B cell (primary cell): ENCODE measurements at regions not wholly inside any gene's neighbourhood (a gene's known extent, or its start where the extent isn't known, plus 50 kb on each side); places are given as distances from the start of the nearest gene placed in this dataset.

Experiments used
- ATAC-seq: fragments of 200-7000 bp; cut with Tn5 transposase; one replicate; pipeline ENCODE4 v1.10.0; 2021; ENCODE audit warnings: low read depth, mild to moderate bottlenecking, moderate number of reproducible peaks, moderate library complexity
- CTCF ChIA-PET: fragments of 350-600 bp; sonication (Branson Sonifier 250); formaldehyde crosslinking; loops from one replicate; lab custom pipeline; 2021; ENCODE audit warnings: antibody characterized with exemption, inconsistent platforms; lab: Charles Lee
- POLR2A ChIA-PET: fragments of 350-600 bp; sonication (Branson Sonifier 250); formaldehyde crosslinking; loops from one replicate; lab custom pipeline; 2021; ENCODE audit warnings: antibody characterized with exemption; lab: Charles Lee
- DNase-seq: peaks from one replicate; pipeline ENCODE4 v3.0.0; 2013
- H2AFZ ChIP-seq: 2 replicates; pipeline ENCODE4 v1.6.1; 2012; ENCODE audit warnings: mild to moderate bottlenecking, low read depth, low read length; ENCODE audit not compliant: insufficient read depth, poor library complexity, severe bottlenecking
- H3K27ac ChIP-seq, 2 donors: 1 replicate in 1 of 2; 2 replicates in 1 of 2; pipeline ENCODE4 v1.5.1; 2012 to 2013; ENCODE audit warnings: low read length in 2 of 2, mild to moderate bottlenecking in 2 of 2, moderate library complexity in 1 of 2
- H3K27me3 ChIP-seq, 4 experiments: fragments of 200-600 bp in 1 of 4; sonication (generic) in 1 of 4; replicated peaks in 1 of 4; 1 replicate in 2 of 4; 2 replicates in 2 of 4; pipeline versions ENCODE4 v1.6.1 to v1.7.0; 2013 to 2016; ENCODE audit warnings: low read length in 3 of 4, mild to moderate bottlenecking in 2 of 4, mixed read lengths in 1 of 4, moderate library complexity in 1 of 4; ENCODE audit not compliant: insufficient read depth in 4 of 4, control insufficient read depth in 3 of 4; ENCODE audit errors: control extremely low read depth in 1 of 4
- H3K36me3 ChIP-seq, 2 experiments: replicated peaks in 1 of 2; 1 replicate in 1 of 2; 2 replicates in 1 of 2; pipeline versions ENCODE4 v1.6.1 to v1.7.1; 2013; ENCODE audit warnings: low read length in 1 of 2; ENCODE audit not compliant: insufficient read depth in 2 of 2, control insufficient read depth in 1 of 2; ENCODE audit errors: control extremely low read depth in 1 of 2, extremely low read depth in 1 of 2
- H3K4me1 ChIP-seq, 2 donors: fragments of 200-600 bp in 1 of 2; sonication (generic) in 1 of 2; 1 replicate in 1 of 2; 2 replicates in 1 of 2; pipeline versions ENCODE4 v1.5.1 to v1.6.1; 2013 to 2017; ENCODE audit warnings: low read length in 2 of 2; ENCODE audit not compliant: control insufficient read depth in 2 of 2, insufficient read depth in 2 of 2
- H3K4me2 ChIP-seq: replicated peaks from 2 replicates; pipeline ENCODE3; 2012; ENCODE audit warnings: mild to moderate bottlenecking, low read depth, low read length; ENCODE audit not compliant: poor library complexity, severe bottlenecking
- H3K4me3 ChIP-seq, 5 experiments: fragments of 200-600 bp in 1 of 5; sonication (generic) in 1 of 5; 1 replicate in 3 of 5; 2 replicates in 2 of 5; pipeline versions ENCODE4 v1.5.1 to v1.7.0; 2011 to 2016; ENCODE audit warnings: low read length in 4 of 5, mild to moderate bottlenecking in 4 of 5, low read depth in 2 of 5, control low read depth in 1 of 5, moderate library complexity in 1 of 5; ENCODE audit not compliant: insufficient read depth in 1 of 5; ENCODE audit errors: control extremely low read depth in 1 of 5, extremely low read depth in 1 of 5
- H3K79me2 ChIP-seq: fragments of 200-600 bp; sonication (generic); one replicate; pipeline ENCODE4 v1.6.0; 2016; ENCODE audit warnings: low read length; ENCODE audit not compliant: control insufficient read depth, insufficient read depth
- H3K9ac ChIP-seq: fragments of 200-600 bp; sonication (generic); 2 replicates; pipeline ENCODE4 v1.6.1; 2017; ENCODE audit warnings: mild to moderate bottlenecking, low read length, moderate library complexity
- H3K9me3 ChIP-seq, 3 donors: one replicate each; pipeline versions ENCODE4 v1.6.1 to v1.7.1; 2013; ENCODE audit warnings: low read length in 2 of 3; ENCODE audit not compliant: control insufficient read depth in 2 of 3, insufficient read depth in 1 of 3; ENCODE audit errors: control extremely low read depth in 1 of 3
- H4K20me1 ChIP-seq: 2 replicates; pipeline ENCODE4 v1.6.0; 2012; ENCODE audit warnings: mild to moderate bottlenecking, low read length; ENCODE audit not compliant: insufficient read depth, control insufficient read depth, poor library complexity, severe bottlenecking
- H3K27ac Mint-ChIP-seq: one replicate; pipeline ENCODE4 v1.8.0; 2021; ENCODE audit warnings: mixed read lengths
- H3K27me3 Mint-ChIP-seq: one replicate; pipeline ENCODE4 v1.8.0; 2021; ENCODE audit warnings: mixed read lengths
- H3K4me1 Mint-ChIP-seq: one replicate; pipeline ENCODE4 v1.8.0; 2021; ENCODE audit warnings: mixed read lengths
- H3K4me3 Mint-ChIP-seq: one replicate; pipeline ENCODE4 v1.8.0; 2021; ENCODE audit warnings: mixed read lengths
- H3K9me3 Mint-ChIP-seq: one replicate; pipeline ENCODE4 v1.8.0; 2022; ENCODE audit warnings: mixed read lengths; ENCODE audit not compliant: insufficient read depth
- EZH2 ChIP-seq: IDR thresholded peaks from 2 replicates; pipeline ENCODE4 v1.6.1; 2012; ENCODE audit warnings: borderline replicate concordance, low read depth, mild to moderate bottlenecking, moderate library complexity, low read length; ENCODE audit not compliant: insufficient read depth, poor library complexity, severe bottlenecking
- WGBS: methylation state at CpG from one replicate; pipeline ENCODE4 v1.1.5; 2013; ENCODE audit warnings: missing lambda C conversion rate; ENCODE audit not compliant: insufficient coverage; 5-methylcytosine and 5-hydroxymethylcytosine counted together
- intact Hi-C: fragments of 100-400 bp; cut with micrococcal nuclease; formaldehyde crosslinking; loops from one replicate; pipeline ENCODE4 v1.10.0; 2022
- TF ChIP-seq, protein P1 (sequence below): fragments of 200-600 bp; IDR thresholded peaks from one replicate; pipeline ENCODE4 v1.8.0; 2022; ENCODE audit warnings: antibody characterized with exemption, mild to moderate bottlenecking

DNA sequence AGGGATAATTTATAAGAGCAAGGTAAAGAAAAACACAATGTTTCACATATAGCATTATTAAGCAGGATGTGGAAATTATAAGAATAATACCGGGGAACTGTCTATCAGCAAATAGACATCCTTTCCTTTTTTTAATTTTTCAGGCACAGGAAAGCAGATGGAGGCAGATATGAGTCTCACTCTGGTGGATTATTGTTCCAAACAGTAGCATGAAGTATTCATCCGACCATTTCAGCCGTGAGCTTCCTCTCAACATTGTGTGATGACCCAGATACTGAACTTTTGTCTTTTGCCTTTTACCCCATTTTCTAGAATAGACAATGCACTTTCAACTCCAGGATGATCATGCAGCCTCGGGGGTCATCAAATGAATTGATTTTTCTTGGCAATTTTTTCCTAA lies 599.8 kb downstream of the ADGRL2 start:
- Histone ChIP-seq H3K27me3 (no peaks in the 10 kb centered on the region), H3K79me2 (no peaks in the 10 kb centered on the region), H3K4me2 (no peak overlapping the region), H4K20me1 (no peaks in the 10 kb centered on the region), H3K27ac (no peak overlapping the region), H3K36me3 (no peaks in the 10 kb centered on the region), H3K9me3 (no peaks in the 10 kb centered on the region), H3K4me3 (no peak overlapping the region), H2AFZ (no peak overlapping the region), H3K4me1 (no peaks in the 10 kb centered on the region), H3K9ac (no peak overlapping the region)
- H3K4me3 Mint-ChIP-seq, result no peak overlapping the region
- WGBS, result 90% methylated on average over 2 of the region's 4 CpGs
- H3K9me3 Mint-ChIP-seq, result peaks cover 6% of the 10 kb centered on the region
- TF ChIP-seq, protein P1, sequence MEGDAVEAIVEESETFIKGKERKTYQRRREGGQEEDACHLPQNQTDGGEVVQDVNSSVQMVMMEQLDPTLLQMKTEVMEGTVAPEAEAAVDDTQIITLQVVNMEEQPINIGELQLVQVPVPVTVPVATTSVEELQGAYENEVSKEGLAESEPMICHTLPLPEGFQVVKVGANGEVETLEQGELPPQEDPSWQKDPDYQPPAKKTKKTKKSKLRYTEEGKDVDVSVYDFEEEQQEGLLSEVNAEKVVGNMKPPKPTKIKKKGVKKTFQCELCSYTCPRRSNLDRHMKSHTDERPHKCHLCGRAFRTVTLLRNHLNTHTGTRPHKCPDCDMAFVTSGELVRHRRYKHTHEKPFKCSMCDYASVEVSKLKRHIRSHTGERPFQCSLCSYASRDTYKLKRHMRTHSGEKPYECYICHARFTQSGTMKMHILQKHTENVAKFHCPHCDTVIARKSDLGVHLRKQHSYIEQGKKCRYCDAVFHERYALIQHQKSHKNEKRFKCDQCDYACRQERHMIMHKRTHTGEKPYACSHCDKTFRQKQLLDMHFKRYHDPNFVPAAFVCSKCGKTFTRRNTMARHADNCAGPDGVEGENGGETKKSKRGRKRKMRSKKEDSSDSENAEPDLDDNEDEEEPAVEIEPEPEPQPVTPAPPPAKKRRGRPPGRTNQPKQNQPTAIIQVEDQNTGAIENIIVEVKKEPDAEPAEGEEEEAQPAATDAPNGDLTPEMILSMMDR, result no peak
- no peak for TF ChIP-seq EZH2
- ChIA-PET CTCF (no interaction called here), POLR2A (no interaction called here)
- H3K27me3 Mint-ChIP-seq, result no peaks in the 10 kb centered on the region
- ATAC-seq, result no peak
- H3K4me1 Mint-ChIP-seq, result peaks cover 4% of the 10 kb centered on the region
- no peak for DNase-seq
- no peak overlapping the region for H3K27ac Mint-ChIP-seq
- intact Hi-C loops, result no loop called here

DNA sequence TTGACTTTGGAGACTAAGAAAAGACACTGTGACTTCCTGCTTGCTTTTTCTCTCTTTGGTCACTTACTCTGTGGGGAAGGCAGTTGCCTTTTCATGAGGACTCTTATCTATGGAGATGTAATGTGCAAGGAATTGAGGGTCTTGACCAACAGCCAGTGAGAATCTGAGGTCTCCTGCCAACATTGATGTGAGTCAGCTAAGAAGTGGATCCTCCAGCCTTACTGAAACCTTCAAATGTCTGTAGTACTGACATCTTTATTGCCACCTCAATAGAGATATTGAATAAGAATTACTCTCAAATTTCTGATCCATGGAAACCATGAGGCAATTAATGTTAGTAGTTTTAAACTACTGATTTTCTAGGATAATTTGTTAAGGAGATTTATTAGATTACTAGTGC lies 598.4 kb downstream of the ADGRL2 start:
- Histone ChIP-seq H3K36me3 (no peaks in the 10 kb centered on the region), H3K4me3 (no peak overlapping the region), H4K20me1 (no peaks in the 10 kb centered on the region), H2AFZ (no peak overlapping the region), H3K27ac (no peak overlapping the region), H3K9me3 (no peaks in the 10 kb centered on the region), H3K4me1 (no peaks in the 10 kb centered on the region), H3K9ac (no peak overlapping the region), H3K27me3 (no peaks in the 10 kb centered on the region), H3K79me2 (no peaks in the 10 kb centered on the region), H3K4me2 (no peak overlapping the region)
- POLR2A ChIA-PET, result no interaction called here
- CTCF ChIA-PET, result no interaction called here
- intact Hi-C loops, result no loop called here
- TF ChIP-seq, protein P1, result no peak
- no peak for TF ChIP-seq EZH2
- H3K9me3 Mint-ChIP-seq, result peaks cover 6% of the 10 kb centered on the region
- H3K27me3 Mint-ChIP-seq, result no peaks in the 10 kb centered on the region
- ATAC-seq (no peak), DNase-seq (no peak)
- H3K4me1 Mint-ChIP-seq, result peaks cover 5% of the 10 kb centered on the region
- no peak overlapping the region for H3K27ac Mint-ChIP-seq
- H3K4me3 Mint-ChIP-seq, result no peak overlapping the region
